ENCODE measurements at regions not wholly inside any gene's neighbourhood (a gene's known extent, or its start where the extent isn't known, plus 50 kb on each side); places are given as distances from the start of the nearest gene placed in this dataset.

DNA sequence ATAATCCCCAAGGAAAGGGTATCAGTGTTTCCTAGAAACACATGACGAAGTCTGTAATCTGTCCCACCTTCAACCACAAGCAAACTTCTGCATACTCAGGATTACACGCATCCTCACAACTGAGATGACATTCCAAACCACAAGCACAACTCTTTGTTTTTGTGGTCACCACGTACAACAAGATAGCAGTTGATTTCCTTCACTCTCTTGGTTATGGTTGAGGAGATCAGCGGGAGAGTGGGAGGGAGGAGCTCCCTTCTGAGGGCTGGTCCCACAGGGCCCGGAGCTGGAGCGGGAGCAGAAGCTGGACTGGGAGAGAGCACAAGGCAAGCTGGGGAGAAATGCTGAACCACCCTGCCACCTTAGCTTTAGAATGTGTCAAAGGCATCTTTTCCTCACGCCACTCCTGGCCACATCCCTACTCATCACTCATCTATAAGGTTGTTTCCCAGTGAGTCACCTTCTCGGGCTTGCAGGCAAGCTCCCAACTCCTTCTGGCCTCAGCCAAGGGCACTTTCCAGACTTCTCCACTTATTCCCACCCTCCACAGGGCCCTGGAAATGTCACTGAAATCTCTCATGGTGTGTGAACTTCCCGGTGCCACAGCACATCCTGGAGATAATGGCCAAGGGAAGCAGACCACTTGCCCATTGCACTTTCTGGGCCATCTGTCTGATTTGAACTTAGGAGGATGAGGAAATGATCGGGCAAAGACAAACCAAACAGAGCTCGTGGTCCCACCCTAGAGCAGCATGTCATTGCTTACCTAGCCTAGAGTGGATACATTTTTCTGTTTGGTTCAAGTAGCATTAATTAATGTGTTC, 98.9 kb upstream of the LGALSL start:
- TF ChIP-seq GABPA (IDR thresholded peaks at IDR 0.05; ENCODE audit: low read depth), result no peak
- TF ChIP-seq REST (IDR thresholded peaks at IDR 0.05; ENCODE audit: insufficient replicate concordance, low read depth), result no peak
- TF ChIP-seq POLR2AphosphoS5 (IDR thresholded peaks at IDR 0.05; ENCODE audit: low read depth), result no peak
- TF ChIP-seq SPI1 (IDR thresholded peaks at IDR 0.05; ENCODE audit: borderline replicate concordance, low read depth), result no peak
- no peak for TF ChIP-seq CTCF (IDR thresholded peaks at IDR 0.05; ENCODE audit: insufficient read depth, low read length)
- Histone ChIP-seq H3K27ac (replicated peaks) (no peak overlapping the region), H3K4me3 (replicated peaks; ENCODE audit: insufficient read depth, low read length) (no peak overlapping the region), H3K27me3 (ENCODE audit: insufficient read depth, poor library complexity, severe bottlenecking) (no peaks in the 10 kb centered on the region)
- no peak for DNase-seq (ENCODE audit: low read depth in 1 of 2, low spot score in 1 of 2)

- no peak overlapping the region for H3K27ac ChIP-seq (replicated peaks)
- H3K27me3 ChIP-seq (ENCODE audit: insufficient read depth, poor library complexity, severe bottlenecking), result no peaks in the 10 kb centered on the region
- no peak for TF ChIP-seq GABPA (IDR thresholded peaks at IDR 0.05; ENCODE audit: low read depth)
- TF ChIP-seq CTCF (IDR thresholded peaks at IDR 0.05; ENCODE audit: insufficient read depth, low read length), result no peak
- TF ChIP-seq REST (IDR thresholded peaks at IDR 0.05; ENCODE audit: insufficient replicate concordance, low read depth), result no peak
- TF ChIP-seq SPI1 (IDR thresholded peaks at IDR 0.05; ENCODE audit: borderline replicate concordance, low read depth), result no peak
- TF ChIP-seq POLR2AphosphoS5 (IDR thresholded peaks at IDR 0.05; ENCODE audit: low read depth), result no peak
- H3K4me3 ChIP-seq (replicated peaks; ENCODE audit: insufficient read depth, low read length), result no peak overlapping the region
- DNase-seq (ENCODE audit: low read depth in 1 of 2, low spot score in 1 of 2), result no peak
Measured at GRCh38 chr2:64356906-64357305, 97.1 kb upstream of the LGALSL start.

DNA sequence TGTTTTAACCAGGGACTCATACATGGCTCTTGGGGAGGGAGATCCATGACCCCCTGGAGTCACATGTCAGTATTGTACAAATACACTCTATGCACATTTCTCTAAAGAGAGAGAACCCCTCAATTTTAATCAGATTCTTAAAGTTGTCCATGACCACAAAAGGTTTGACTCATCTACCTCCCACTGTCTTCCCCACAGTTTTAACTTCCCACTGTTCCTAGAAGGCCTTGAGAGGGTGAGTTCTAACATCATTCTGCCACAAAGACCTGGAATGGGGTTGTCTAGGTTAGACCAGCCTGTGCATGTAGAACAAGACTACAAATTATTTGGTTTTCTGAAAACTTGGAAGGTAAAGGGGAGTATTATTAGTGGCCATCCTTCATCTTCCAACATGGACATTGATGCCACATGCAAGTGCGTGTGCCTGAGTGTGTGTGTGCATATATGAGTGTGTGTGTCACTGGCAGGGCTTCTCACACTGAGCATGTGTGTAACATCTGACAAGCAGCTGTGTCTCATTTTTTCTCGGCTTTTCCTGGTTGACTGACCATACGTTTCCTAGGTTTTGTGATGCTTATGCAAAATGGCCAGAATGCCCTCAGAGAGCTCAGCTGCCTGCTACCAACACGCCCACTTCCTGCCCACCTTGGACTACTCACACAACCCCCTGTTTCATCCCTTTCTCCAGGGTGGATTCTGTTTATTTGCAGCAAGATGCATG, 94.6 kb upstream of the LGALSL start:
- no peak overlapping the region for H3K4me3 ChIP-seq (replicated peaks; ENCODE audit: insufficient read depth, low read length)
- no peak for TF ChIP-seq REST (IDR thresholded peaks at IDR 0.05; ENCODE audit: insufficient replicate concordance, low read depth)
- TF ChIP-seq POLR2AphosphoS5 (IDR thresholded peaks at IDR 0.05; ENCODE audit: low read depth), result no peak
- TF ChIP-seq GABPA (IDR thresholded peaks at IDR 0.05; ENCODE audit: low read depth), result no peak
- TF ChIP-seq SPI1 (IDR thresholded peaks at IDR 0.05; ENCODE audit: borderline replicate concordance, low read depth), result no peak
- TF ChIP-seq CTCF (IDR thresholded peaks at IDR 0.05; ENCODE audit: insufficient read depth, low read length), result no peak
- no peaks in the 10 kb centered on the region for H3K27me3 ChIP-seq (ENCODE audit: insufficient read depth, poor library complexity, severe bottlenecking)
- H3K27ac ChIP-seq (replicated peaks), result no peak overlapping the region
- no peak for DNase-seq (ENCODE audit: low read depth in 1 of 2, low spot score in 1 of 2)
